ENCODE measurements at regions not wholly inside any gene's neighbourhood (a gene's known extent, or its start where the extent isn't known, plus 50 kb on each side); places are given as distances from the start of the nearest gene placed in this dataset.

DNA sequence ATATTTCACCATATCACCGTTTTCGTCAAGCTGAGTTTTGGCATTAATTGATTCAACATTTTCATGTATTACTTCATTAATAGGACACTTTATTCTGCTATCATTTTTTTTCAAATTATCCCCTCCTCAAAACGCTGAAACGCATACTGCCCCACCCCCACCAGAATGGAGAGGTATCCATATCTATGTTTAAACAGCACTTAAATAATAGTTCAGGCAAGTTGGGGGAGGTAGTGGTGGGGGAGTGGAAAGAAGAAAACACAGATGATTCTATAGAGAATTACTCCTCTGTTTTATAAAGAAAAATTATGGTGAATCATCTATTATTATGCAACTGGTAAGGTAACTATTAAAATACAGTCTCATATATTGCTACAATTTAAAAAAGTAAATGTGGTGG, 314.4 kb upstream of the ZEB2 start:
- Histone ChIP-seq H3K27me3 (ENCODE audit: insufficient read depth, poor library complexity, severe bottlenecking) (no peaks in the 10 kb centered on the region), H3K4me3 (replicated peaks; ENCODE audit: insufficient read depth, low read length) (no peak overlapping the region), H3K27ac (replicated peaks) (no peak overlapping the region)
- TF ChIP-seq SPI1 (IDR thresholded peaks at IDR 0.05; ENCODE audit: borderline replicate concordance, low read depth) = no peak
- no peak for TF ChIP-seq POLR2AphosphoS5 (IDR thresholded peaks at IDR 0.05; ENCODE audit: low read depth)
- TF ChIP-seq CTCF (IDR thresholded peaks at IDR 0.05; ENCODE audit: insufficient read depth, low read length) = no peak
- TF ChIP-seq GABPA (IDR thresholded peaks at IDR 0.05; ENCODE audit: low read depth) = no peak
- no peak for TF ChIP-seq REST (IDR thresholded peaks at IDR 0.05; ENCODE audit: insufficient replicate concordance, low read depth)
- DNase-seq (ENCODE audit: low read depth in 1 of 2, low spot score in 1 of 2) = no peak

- Histone ChIP-seq H3K4me3 (replicated peaks; ENCODE audit: insufficient read depth, low read length) (no peak overlapping the region), H3K27ac (replicated peaks) (no peak overlapping the region), H3K27me3 (ENCODE audit: insufficient read depth, poor library complexity, severe bottlenecking) (no peaks in the 10 kb centered on the region)
- no peak for TF ChIP-seq POLR2AphosphoS5 (IDR thresholded peaks at IDR 0.05; ENCODE audit: low read depth)
- no peak for TF ChIP-seq REST (IDR thresholded peaks at IDR 0.05; ENCODE audit: insufficient replicate concordance, low read depth)
- TF ChIP-seq SPI1 (IDR thresholded peaks at IDR 0.05; ENCODE audit: borderline replicate concordance, low read depth) = no peak
- TF ChIP-seq CTCF (IDR thresholded peaks at IDR 0.05; ENCODE audit: insufficient read depth, low read length) = no peak
- no peak for TF ChIP-seq GABPA (IDR thresholded peaks at IDR 0.05; ENCODE audit: low read depth)
- DNase-seq (ENCODE audit: low read depth in 1 of 2, low spot score in 1 of 2) = no peak
Observed at GRCh38 chr2:144833075-144833637, 313.2 kb upstream of the ZEB2 start.

DNA sequence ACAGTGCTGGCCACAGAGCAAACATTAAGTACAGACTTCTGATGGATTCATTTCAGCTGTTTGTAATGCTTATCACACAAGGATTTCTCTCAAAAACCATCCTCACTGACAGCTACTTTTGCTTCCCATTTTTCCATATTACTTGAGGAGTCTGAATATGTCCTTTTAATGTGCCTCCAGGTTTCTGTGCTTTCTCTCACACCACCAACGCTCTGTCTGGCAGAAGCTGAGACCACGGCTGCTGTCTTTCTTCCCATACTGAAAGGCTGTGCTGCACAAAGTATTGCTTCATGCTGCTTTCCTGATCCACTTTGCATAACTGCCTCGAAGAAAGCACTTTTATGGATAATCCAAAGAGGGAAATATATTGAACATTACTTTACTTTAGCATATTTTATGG, 312.1 kb upstream of the ZEB2 start:
- Histone ChIP-seq H3K27ac (replicated peaks) (no peak overlapping the region), H3K4me3 (replicated peaks; ENCODE audit: insufficient read depth, low read length) (no peak overlapping the region), H3K27me3 (ENCODE audit: insufficient read depth, poor library complexity, severe bottlenecking) (no peaks in the 10 kb centered on the region)
- DNase-seq (ENCODE audit: low read depth in 1 of 2, low spot score in 1 of 2) = peak in 1 of 2 experiments; percentile 27
- TF ChIP-seq CTCF (IDR thresholded peaks at IDR 0.05; ENCODE audit: insufficient read depth, low read length) (no peak), POLR2AphosphoS5 (IDR thresholded peaks at IDR 0.05; ENCODE audit: low read depth) (no peak), REST (IDR thresholded peaks at IDR 0.05; ENCODE audit: insufficient replicate concordance, low read depth) (no peak), GABPA (IDR thresholded peaks at IDR 0.05; ENCODE audit: low read depth) (no peak), SPI1 (IDR thresholded peaks at IDR 0.05; ENCODE audit: borderline replicate concordance, low read depth) (no peak)

All from HL-60 (cell line).